HG02840 (cell line): ENCODE measurements at regions not wholly inside any gene's neighbourhood (a gene's known extent, or its start where the extent isn't known, plus 50 kb on each side); places are given as distances from the start of the nearest gene placed in this dataset.
"Not testable (repeated sequence)": the region's sequence is repeated elsewhere in the genome, so short reads cannot be mapped to it uniquely, and the experiment has no call there.

ENCODE experiments used
- ATAC-seq: cut with Tn5 transposase; IDR thresholded peaks from one replicate; pipeline ENCODE4 v1.9.1; 2021; ENCODE audit warnings: mild to moderate bottlenecking, moderate library complexity, moderate number of reproducible peaks; ENCODE audit not compliant: unreplicated experiment, low FRiP score

- no peak for ATAC-seq
These were observed 54.1 kb upstream of the SHLD1 start for GRCh38 chr20:5696011-5696559.

- peak; percentile 95 for ATAC-seq
These were observed 58.1 kb upstream of the SHLD1 start for GRCh38 chr20:5691918-5692618.

- no peak for ATAC-seq
These were observed 60.7 kb upstream of the SHLD1 start for GRCh38 chr20:5689463-5689862.

GRCh38 chr20:5688431-5688972 lies 61.7 kb upstream of the SHLD1 start:
- no peak for ATAC-seq

GRCh38 chr20:5687884-5688283 lies 62.3 kb upstream of the SHLD1 start:
- ATAC-seq = no peak

GRCh38 chr20:5686384-5687105 lies 63.7 kb upstream of the SHLD1 start:
- ATAC-seq = no peak

GRCh38 chr20:5682556-5682955 lies 67.6 kb upstream of the SHLD1 start:
- not testable (repeated sequence) for ATAC-seq

- no peak for ATAC-seq
These were observed 69.4 kb upstream of the GPCPD1 start for GRCh38 chr20:5680192-5680591.

GRCh38 chr20:5678777-5679176 lies 68.0 kb upstream of the GPCPD1 start:
- ATAC-seq = no peak

GRCh38 chr20:5677944-5678343 lies 67.1 kb upstream of the GPCPD1 start:
- ATAC-seq = not testable (repeated sequence)

- ATAC-seq = no peak
These were observed 66.6 kb upstream of the GPCPD1 start for GRCh38 chr20:5677389-5677788.

GRCh38 chr20:5675103-5676091 lies 64.6 kb upstream of the GPCPD1 start:
- ATAC-seq = no peak

- peak; percentile 75 for ATAC-seq
These were observed 63.4 kb upstream of the GPCPD1 start for GRCh38 chr20:5674176-5674660.

GRCh38 chr20:5670874-5671273 lies 60.1 kb upstream of the GPCPD1 start:
- ATAC-seq = no peak

GRCh38 chr20:5670036-5670536 lies 59.3 kb upstream of the GPCPD1 start:
- ATAC-seq = no peak

- ATAC-seq = no peak
These were observed 57.7 kb upstream of the GPCPD1 start for GRCh38 chr20:5668529-5668868.

- no peak for ATAC-seq
These were observed 57.1 kb upstream of the GPCPD1 start for GRCh38 chr20:5667705-5668528.

GRCh38 chr20:5665417-5665816 lies 54.6 kb upstream of the GPCPD1 start:
- no peak for ATAC-seq

- ATAC-seq = no peak
These were observed 52.6 kb upstream of the GPCPD1 start for GRCh38 chr20:5663396-5663795.
